ENCODE measurements at regions not wholly inside any gene's neighbourhood (a gene's known extent, or its start where the extent isn't known, plus 50 kb on each side); places are given as distances from the start of the nearest gene placed in this dataset.
A peak's percentile ranks its signal among the peaks of the same experiment; 100 is the strongest.

GRCh38 chr5:110077147-110077546 lies 387.4 kb downstream of the MAN2A1 start:
- no peak for DNase-seq (ENCODE audit: low read depth)

- no peak for DNase-seq (ENCODE audit: low read depth)
These were observed 392.5 kb downstream of the MAN2A1 start for GRCh38 chr5:110082194-110082593.

DNA sequence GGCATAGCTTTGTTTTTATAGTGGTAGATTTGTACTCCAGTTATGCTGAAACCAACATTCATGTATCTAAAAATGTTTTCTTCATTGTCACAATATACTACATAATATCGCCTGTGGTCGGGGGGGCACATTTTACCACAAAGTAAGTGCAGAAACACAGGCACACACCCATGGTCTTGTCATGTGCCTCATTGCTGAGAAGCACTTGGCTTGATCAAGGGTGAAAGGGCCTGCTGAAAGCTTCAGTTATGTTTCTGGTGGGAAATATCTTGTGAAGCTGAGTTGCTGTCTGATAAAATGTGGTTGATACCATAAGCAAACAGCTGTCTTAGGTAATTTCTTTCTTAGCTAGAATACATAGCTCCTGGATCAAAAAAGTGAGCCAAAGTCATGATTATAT lies 393.1 kb downstream of the MAN2A1 start:
- DNase-seq (ENCODE audit: low read depth), result no peak

DNA sequence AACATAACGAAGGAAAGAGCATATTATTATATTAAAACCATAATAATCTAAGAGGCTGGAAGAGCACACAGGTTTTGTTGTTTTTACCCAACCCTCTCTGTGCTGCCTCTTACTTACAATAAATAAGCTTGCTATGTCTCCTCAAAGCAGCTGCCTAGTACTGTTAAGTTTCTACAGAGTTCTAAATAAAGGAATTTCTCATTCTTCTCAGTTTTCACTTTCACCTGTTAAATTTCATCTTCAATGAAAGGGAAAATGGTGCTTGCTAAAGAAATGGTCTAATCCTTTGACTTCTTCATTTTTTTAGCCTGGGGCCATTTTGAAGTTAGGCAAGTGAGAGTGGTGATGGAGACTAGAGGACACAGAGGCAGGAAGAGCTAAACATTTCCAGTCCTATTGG lies 396.1 kb downstream of the MAN2A1 start:
- DNase-seq (ENCODE audit: low read depth), result no peak

GRCh38 chr5:110086658-110087388 lies 397.1 kb downstream of the MAN2A1 start:
- peak; percentile 81 for DNase-seq (ENCODE audit: low read depth)

DNA sequence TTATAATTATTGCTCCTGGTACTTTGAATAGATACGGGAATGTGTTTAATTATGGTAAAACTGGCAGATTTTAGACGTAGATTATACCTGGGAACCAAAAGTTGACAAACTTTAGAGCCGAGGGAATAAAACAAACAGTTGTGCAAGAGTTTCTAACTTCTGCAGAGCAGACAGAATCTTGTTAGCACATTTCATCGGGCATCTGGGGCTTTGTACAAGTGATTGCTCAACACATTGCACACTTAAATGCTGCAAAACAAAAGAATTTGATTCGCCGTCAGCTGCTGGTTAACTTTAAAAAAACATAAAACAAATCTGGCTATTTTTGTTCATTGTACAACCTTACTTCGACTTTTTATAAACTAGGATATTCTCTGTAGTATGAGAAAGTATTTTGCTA lies 398.1 kb downstream of the MAN2A1 start:
- peak; percentile 23 for DNase-seq (ENCODE audit: low read depth)

DNA sequence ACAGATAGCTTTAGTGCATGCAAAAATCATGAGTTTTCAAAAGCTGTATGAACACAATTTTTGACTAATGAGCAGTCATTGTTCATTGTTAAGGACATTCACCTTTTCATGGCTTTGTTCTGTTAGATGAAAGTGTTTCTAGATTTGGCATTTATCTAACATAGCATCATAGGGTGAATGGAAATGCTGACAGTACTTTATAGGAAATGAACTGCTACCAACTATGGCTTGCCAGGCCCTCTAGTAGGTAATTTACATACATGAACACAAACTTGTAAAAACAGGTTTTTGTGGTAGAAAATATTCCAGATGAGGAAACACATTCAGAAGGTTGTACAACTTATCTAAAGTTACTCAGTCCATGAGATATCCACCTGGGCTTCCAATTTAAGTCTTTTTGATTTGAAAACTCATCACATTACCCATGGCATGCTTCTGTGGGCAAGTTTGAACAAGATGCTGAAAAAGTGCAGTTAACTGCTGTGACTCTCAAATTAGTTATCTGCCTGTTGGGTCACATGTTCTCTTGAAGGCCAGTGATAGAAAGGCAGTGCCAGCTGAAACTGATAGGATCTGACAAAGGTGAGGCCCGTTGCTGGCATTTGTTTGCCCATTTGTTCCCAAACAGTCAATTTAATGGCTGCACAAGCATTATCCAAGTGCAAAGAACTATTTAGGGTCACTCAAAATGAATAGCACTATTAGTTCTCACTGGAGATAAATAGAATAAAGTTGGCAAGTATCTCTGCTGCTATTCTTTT lies 399.1 kb downstream of the MAN2A1 start:
- no peak for DNase-seq (ENCODE audit: low read depth)

GRCh38 chr5:110092955-110093785 lies 403.4 kb downstream of the MAN2A1 start:
- DNase-seq (ENCODE audit: low read depth), result no peak

GRCh38 chr5:110094109-110094508 lies 404.4 kb downstream of the MAN2A1 start:
- no peak for DNase-seq (ENCODE audit: low read depth)

- DNase-seq (ENCODE audit: low read depth), result no peak
These were observed 404.8 kb downstream of the MAN2A1 start for GRCh38 chr5:110094548-110094947.

DNA sequence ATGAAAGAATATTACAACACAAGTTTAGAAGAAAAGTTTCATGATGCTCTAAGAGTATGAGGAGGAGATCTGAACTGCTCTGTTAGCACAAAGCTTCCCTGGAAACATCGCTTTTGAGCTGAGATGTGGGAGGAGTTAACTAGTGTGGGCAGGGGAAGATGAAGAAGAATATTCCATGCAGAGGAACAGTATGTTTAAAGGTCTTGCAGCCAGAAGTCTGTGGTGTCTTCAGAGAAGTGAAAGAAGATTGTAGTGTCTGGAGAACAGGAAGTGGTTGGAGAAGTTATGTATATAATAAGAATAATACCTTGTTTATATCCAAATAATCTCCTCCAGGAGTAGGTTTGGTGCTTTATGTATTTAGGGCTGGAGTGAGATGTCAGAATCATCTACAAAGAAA lies 406.7 kb downstream of the MAN2A1 start:
- no peak for DNase-seq (ENCODE audit: low read depth)

- DNase-seq (ENCODE audit: low read depth), result no peak
These were observed 409.8 kb downstream of the MAN2A1 start for GRCh38 chr5:110099572-110099971.

DNA sequence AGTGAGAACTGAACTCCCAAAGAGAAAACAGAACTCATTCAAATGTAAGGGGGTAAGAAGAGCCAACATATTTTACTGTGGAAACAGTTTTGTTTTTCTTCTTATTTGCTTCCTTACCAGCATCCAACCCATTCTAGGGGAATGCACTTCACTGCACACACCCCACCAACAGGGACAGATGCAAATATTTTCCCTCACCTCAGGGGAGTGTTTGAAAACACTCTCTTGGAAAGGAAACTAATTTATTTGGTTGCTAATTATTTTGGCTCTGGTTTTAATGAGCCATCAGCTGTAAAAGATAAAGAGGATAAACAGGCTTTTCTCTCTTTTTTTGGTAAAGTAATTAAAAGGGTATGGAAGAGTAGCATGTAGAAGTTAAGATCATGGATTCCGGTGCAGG lies 413.4 kb downstream of the MAN2A1 start:
- no peak for DNase-seq (ENCODE audit: low read depth)

DNA sequence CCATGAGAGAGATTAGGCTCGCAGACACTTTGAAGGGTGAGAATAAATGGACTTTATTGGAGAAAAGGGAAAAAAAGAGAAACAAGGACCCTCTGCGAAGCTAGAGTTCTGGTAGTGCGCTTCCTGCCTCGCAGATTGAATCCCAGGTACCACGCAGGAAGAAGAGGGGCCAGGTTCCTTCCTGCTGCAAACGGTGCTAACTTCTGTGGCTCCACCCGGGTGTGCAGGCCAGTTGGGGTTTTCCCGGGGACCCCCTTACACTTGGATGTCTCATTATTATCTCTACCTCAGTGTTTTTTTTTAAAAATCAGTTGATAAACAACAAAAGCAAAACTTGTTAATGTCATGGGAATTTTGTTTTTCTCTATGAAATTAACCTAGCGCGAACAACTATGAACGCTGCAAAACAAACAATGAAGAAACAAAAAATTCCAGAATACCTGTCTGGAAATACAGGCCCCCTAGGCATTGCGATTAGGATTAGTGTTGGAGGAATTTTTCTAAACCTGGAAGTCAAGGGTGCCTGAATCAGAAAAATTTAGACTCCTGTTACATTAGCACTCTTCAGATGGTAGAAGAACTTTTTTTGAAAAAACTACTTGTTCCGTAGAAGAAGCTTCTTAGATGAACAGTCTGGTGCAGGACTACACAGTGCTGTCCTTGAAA lies 414.5 kb downstream of the MAN2A1 start:
- DNase-seq (ENCODE audit: low read depth), result no peak

DNA sequence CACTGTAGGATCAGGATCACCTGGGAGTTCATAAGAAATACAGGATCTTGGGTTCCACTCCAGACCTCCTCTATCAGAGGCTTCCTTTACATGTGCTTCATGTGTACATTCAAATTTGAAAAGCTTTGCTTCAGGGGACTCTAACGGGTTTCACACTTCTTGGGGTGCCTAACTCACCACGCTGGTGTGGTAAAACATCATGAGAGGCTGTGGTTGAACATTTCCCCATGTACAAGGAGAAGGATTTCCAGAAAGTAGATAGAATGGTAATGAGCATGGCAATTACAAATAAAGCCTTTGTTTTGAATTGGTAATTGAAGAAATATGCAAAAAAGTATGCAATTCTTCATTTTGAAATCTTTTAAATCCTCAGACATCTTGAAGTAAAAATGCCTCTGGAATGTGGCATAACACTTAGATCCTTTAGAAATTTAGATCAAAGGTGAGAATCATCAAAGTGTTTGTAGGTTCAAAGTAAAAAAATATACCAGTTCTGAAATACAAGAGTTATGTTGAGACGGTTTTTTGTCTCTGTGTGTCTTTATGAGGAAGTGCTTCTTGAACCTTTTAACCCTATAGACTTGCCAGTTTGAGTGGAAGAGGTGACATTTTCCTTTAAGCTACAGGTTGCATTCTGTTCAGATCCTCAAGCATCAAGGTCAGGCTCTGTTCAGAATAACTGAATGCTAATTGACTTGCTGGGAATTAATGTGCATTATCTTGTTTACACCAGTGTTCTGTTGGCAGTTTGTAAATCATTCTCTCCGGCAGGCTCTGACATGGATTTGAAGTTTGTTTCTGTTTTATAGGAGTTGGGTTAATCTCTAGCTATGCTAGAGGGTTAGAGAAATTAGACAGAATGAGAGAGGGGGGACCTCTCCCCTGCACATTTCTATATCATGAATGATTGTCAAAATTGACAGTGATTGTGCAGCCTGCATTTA lies 415.3 kb downstream of the MAN2A1 start:
- DNase-seq (ENCODE audit: low read depth), result no peak

DNA sequence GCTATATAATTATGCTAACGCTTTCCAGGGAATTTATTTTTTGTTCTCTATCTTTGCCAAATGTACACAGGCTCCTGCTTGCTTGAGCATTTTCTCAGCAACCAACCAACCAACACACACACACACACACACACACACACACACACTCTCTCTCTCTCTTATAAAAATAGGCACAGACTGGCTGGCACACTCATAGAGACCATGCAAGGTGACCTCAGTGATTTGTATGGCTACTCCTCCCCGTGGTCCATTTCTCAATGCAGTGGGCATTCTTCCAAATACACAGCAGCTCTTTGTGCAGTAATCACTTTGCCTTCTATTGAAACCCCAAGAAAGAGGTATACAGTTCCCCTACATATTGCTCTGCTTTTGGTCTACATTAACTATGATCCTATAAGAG lies 416.0 kb downstream of the MAN2A1 start:
- DNase-seq (ENCODE audit: low read depth), result peak; percentile 25

GRCh38 chr5:110106750-110107149 lies 417.0 kb downstream of the MAN2A1 start:
- DNase-seq (ENCODE audit: low read depth), result no peak

GRCh38 chr5:110108520-110108919 lies 418.8 kb downstream of the MAN2A1 start:
- DNase-seq (ENCODE audit: low read depth), result no peak

GRCh38 chr5:110109667-110110066 lies 419.9 kb downstream of the MAN2A1 start:
- no peak for DNase-seq (ENCODE audit: low read depth)

- DNase-seq (ENCODE audit: low read depth), result no peak
These were observed 422.6 kb downstream of the MAN2A1 start for GRCh38 chr5:110112348-110112747.

GRCh38 chr5:110115503-110115902 lies 425.8 kb downstream of the MAN2A1 start:
- DNase-seq (ENCODE audit: low read depth), result no peak

Measured in iris pigment epithelial cell (primary cell).